ENCODE measurements at regions not wholly inside any gene's neighbourhood (a gene's known extent, or its start where the extent isn't known, plus 50 kb on each side); places are given as distances from the start of the nearest gene placed in this dataset.

- TF ChIP-seq POLR2A (IDR thresholded peaks at IDR 0.05) = no peak
- TF ChIP-seq CTCF (IDR thresholded peaks at IDR 0.05) = no peak
Observed at GRCh38 chr3:25324954-25325655, 103.0 kb upstream of the RARB start.
